ENCODE measurements at regions not wholly inside any gene's neighbourhood (a gene's known extent, or its start where the extent isn't known, plus 50 kb on each side); places are given as distances from the start of the nearest gene placed in this dataset.
"Not testable (repeated sequence)": the region's sequence is repeated elsewhere in the genome, so short reads cannot be mapped to it uniquely, and the experiment has no call there.

GRCh38 chr13:109998037-109998436 lies 211.7 kb upstream of the IRS2 start:
- Mint-ChIP-seq H3K4me3 (ENCODE audit: unreplicated experiment) (no peak overlapping the region), H3K4me1 (ENCODE audit: low read depth) (peaks cover 45% of the 10 kb centered on the region), H3K27ac (ENCODE audit: unreplicated experiment) (no peak overlapping the region), H3K27me3 (ENCODE audit: low read depth) (no peaks in the 10 kb centered on the region), H3K9me3 (ENCODE audit: low read depth) (peaks cover 4% of the 10 kb centered on the region), H3K36me3 (ENCODE audit: low read depth) (no peaks in the 10 kb centered on the region)
- no peak for TF ChIP-seq CTCF (IDR thresholded peaks at IDR 0.05)
- DNase-seq (ENCODE audit: low spot score), result no peak

- DNase-seq (ENCODE audit: low spot score); H3K36me3 Mint-ChIP-seq (ENCODE audit: low read depth); H3K9me3 Mint-ChIP-seq (ENCODE audit: low read depth); H3K4me3 Mint-ChIP-seq (ENCODE audit: unreplicated experiment); H3K27me3 Mint-ChIP-seq (ENCODE audit: low read depth); H3K27ac Mint-ChIP-seq (ENCODE audit: unreplicated experiment): not testable (repeated sequence)
- peaks cover 43% of the 10 kb centered on the region for H3K4me1 Mint-ChIP-seq (ENCODE audit: low read depth)
Observed at GRCh38 chr13:109997056-109997595, 210.7 kb upstream of the IRS2 start.

GRCh38 chr13:109996404-109996960 lies 210.1 kb upstream of the IRS2 start:
- Mint-ChIP-seq H3K4me1 (ENCODE audit: low read depth) (peaks cover 36% of the 10 kb centered on the region), H3K27ac (ENCODE audit: unreplicated experiment) (no peak overlapping the region), H3K36me3 (ENCODE audit: low read depth) (no peaks in the 10 kb centered on the region), H3K4me3 (ENCODE audit: unreplicated experiment) (no peak overlapping the region), H3K27me3 (ENCODE audit: low read depth) (no peaks in the 10 kb centered on the region), H3K9me3 (ENCODE audit: low read depth) (no peaks in the 10 kb centered on the region)
- no peak for TF ChIP-seq CTCF (IDR thresholded peaks at IDR 0.05)
- DNase-seq (ENCODE audit: low spot score), result no peak

- H3K36me3 Mint-ChIP-seq (ENCODE audit: low read depth), result no peaks in the 10 kb centered on the region
- H3K4me3 Mint-ChIP-seq (ENCODE audit: unreplicated experiment), result no peak overlapping the region
- no peak for TF ChIP-seq CTCF (IDR thresholded peaks at IDR 0.05)
Observed at GRCh38 chr13:109995578-109995977, 209.2 kb upstream of the IRS2 start.

GRCh38 chr13:109990296-109990695 lies 203.9 kb upstream of the IRS2 start:
- H3K4me1 Mint-ChIP-seq (ENCODE audit: low read depth), result peaks cover 12% of the 10 kb centered on the region
- no peak overlapping the region for H3K27ac Mint-ChIP-seq (ENCODE audit: unreplicated experiment)
- H3K36me3 Mint-ChIP-seq (ENCODE audit: low read depth), result peaks cover 3% of the 10 kb centered on the region
- no peaks in the 10 kb centered on the region for H3K27me3 Mint-ChIP-seq (ENCODE audit: low read depth)
- H3K9me3 Mint-ChIP-seq (ENCODE audit: low read depth), result no peaks in the 10 kb centered on the region
- DNase-seq (ENCODE audit: low spot score), result no peak
- H3K4me3 Mint-ChIP-seq (ENCODE audit: unreplicated experiment), result no peak overlapping the region
- no peak for TF ChIP-seq CTCF (IDR thresholded peaks at IDR 0.05)

More at GRCh38 chr13:109995578-109995977, 209.2 kb upstream of the IRS2 start:
- DNase-seq (ENCODE audit: low spot score), result no peak
- Mint-ChIP-seq H3K27ac (ENCODE audit: unreplicated experiment) (no peak overlapping the region), H3K4me1 (ENCODE audit: low read depth) (peaks cover 28% of the 10 kb centered on the region), H3K27me3 (ENCODE audit: low read depth) (no peaks in the 10 kb centered on the region), H3K9me3 (ENCODE audit: low read depth) (no peaks in the 10 kb centered on the region)

- Mint-ChIP-seq H3K4me3 (ENCODE audit: unreplicated experiment) (no peak overlapping the region), H3K27me3 (ENCODE audit: low read depth) (no peaks in the 10 kb centered on the region), H3K9me3 (ENCODE audit: low read depth) (no peaks in the 10 kb centered on the region), H3K4me1 (ENCODE audit: low read depth) (peaks cover 12% of the 10 kb centered on the region), H3K27ac (ENCODE audit: unreplicated experiment) (peak overlapping the region; percentile 41), H3K36me3 (ENCODE audit: low read depth) (peaks cover 3% of the 10 kb centered on the region)
- DNase-seq (ENCODE audit: low spot score), result no peak
- no peak for TF ChIP-seq CTCF (IDR thresholded peaks at IDR 0.05)
Observed at GRCh38 chr13:109989686-109990085, 203.3 kb upstream of the IRS2 start.

All from chondrocyte (in vitro differentiated cells).